ENCODE measurements at regions not wholly inside any gene's neighbourhood (a gene's known extent, or its start where the extent isn't known, plus 50 kb on each side); places are given as distances from the start of the nearest gene placed in this dataset.

GRCh38 chr2:181234487-181234891, 222.7 kb upstream of the ITGA4 start:
- Mint-ChIP-seq H3K27me3 (no peaks in the 10 kb centered on the region), H3K4me3 (no peak overlapping the region), H3K27ac (no peak overlapping the region), H3K36me3 (ENCODE audit: low read depth) (peaks cover 70% of the 10 kb centered on the region), H3K4me1 (peaks cover 73% of the 10 kb centered on the region), H3K9me3 (peaks cover 10% of the 10 kb centered on the region)
- CTCF ChIA-PET = interaction anchor here (0.8 kb wide), 1 partner anchor 223 kb away, joined by 3 read pairs; no protein-coding TSS in a partner anchor
- POLR2A ChIA-PET = interaction anchor here (1.4 to 4.3 kb wide), 5 partner anchors 10 to 223 kb away, joined by 3 to 14 read pairs (median 8); partner anchors contain the start of gene ITGA4
- DNase-seq = no peak

- H3K9me3 Mint-ChIP-seq = peaks cover 10% of the 10 kb centered on the region
- CTCF ChIA-PET = interaction anchor here (0.8 kb wide), 1 partner anchor 223 kb away, joined by 3 read pairs; no protein-coding TSS in a partner anchor
- no peaks in the 10 kb centered on the region for H3K27me3 Mint-ChIP-seq
- POLR2A ChIA-PET = interaction anchor here (1.4 to 4.3 kb wide), 5 partner anchors 10 to 223 kb away, joined by 3 to 14 read pairs (median 8); partner anchors contain the start of gene ITGA4
- no peak overlapping the region for H3K27ac Mint-ChIP-seq
- DNase-seq = no peak
- peaks cover 75% of the 10 kb centered on the region for H3K4me1 Mint-ChIP-seq
- peaks cover 69% of the 10 kb centered on the region for H3K36me3 Mint-ChIP-seq (ENCODE audit: low read depth)
- no peak overlapping the region for H3K4me3 Mint-ChIP-seq
Measured at GRCh38 chr2:181235011-181235410, 222.2 kb upstream of the ITGA4 start.

GRCh38 chr2:181235683-181236459, 221.3 kb upstream of the ITGA4 start:
- no peak overlapping the region for H3K4me3 Mint-ChIP-seq
- DNase-seq = peak; percentile 27
- H3K9me3 Mint-ChIP-seq = peaks cover 10% of the 10 kb centered on the region
- H3K27me3 Mint-ChIP-seq = no peaks in the 10 kb centered on the region
- H3K27ac Mint-ChIP-seq = peak overlapping the region; percentile 19
- POLR2A ChIA-PET = interaction anchor here (0.9 to 4.3 kb wide), 15 partner anchors 11 to 225 kb away, joined by 3 to 16 read pairs (median 5); partner anchors contain the start of gene ITGA4
- peaks cover 62% of the 10 kb centered on the region for H3K36me3 Mint-ChIP-seq (ENCODE audit: low read depth)
- CTCF ChIA-PET = interaction anchor here (1.1 to 2.5 kb wide), 4 partner anchors 10 to 131 kb away, joined by 3 to 6 read pairs (median 4); no protein-coding TSS in a partner anchor
- H3K4me1 Mint-ChIP-seq = peaks cover 72% of the 10 kb centered on the region

- ChIA-PET POLR2A (interaction anchor here (3.4 to 6.1 kb wide), 2 partner anchors 65 to 218 kb away, joined by 14 to 39 read pairs; partner anchors contain the start of gene ITGA4), CTCF (interaction anchor here (1.0 kb wide), 1 partner anchor 29 kb away, joined by 3 read pairs; no protein-coding TSS in a partner anchor)
- DNase-seq = no peak
- peaks cover 12% of the 10 kb centered on the region for H3K9me3 Mint-ChIP-seq
- H3K36me3 Mint-ChIP-seq (ENCODE audit: low read depth) = peaks cover 55% of the 10 kb centered on the region
- H3K4me3 Mint-ChIP-seq = no peak overlapping the region
- no peaks in the 10 kb centered on the region for H3K27me3 Mint-ChIP-seq
- peaks cover 82% of the 10 kb centered on the region for H3K4me1 Mint-ChIP-seq
- H3K27ac Mint-ChIP-seq = no peak overlapping the region
Measured at GRCh38 chr2:181239201-181239799, 217.9 kb upstream of the ITGA4 start.

- Mint-ChIP-seq H3K4me1 (peaks cover 75% of the 10 kb centered on the region), H3K4me3 (no peak overlapping the region), H3K36me3 (ENCODE audit: low read depth) (peaks cover 50% of the 10 kb centered on the region), H3K9me3 (peaks cover 9% of the 10 kb centered on the region), H3K27me3 (no peaks in the 10 kb centered on the region), H3K27ac (peak overlapping the region; percentile 84)
- ChIA-PET CTCF (interaction anchor here (0.6 to 1.9 kb wide), 6 partner anchors 13 to 217 kb away, joined by 3 to 6 read pairs (median 4); partner anchors contain the start of gene ITGA4), POLR2A (interaction anchor here (0.9 to 6.1 kb wide), 14 partner anchors 15 to 222 kb away, joined by 3 to 39 read pairs (median 4); partner anchors contain the start of gene ITGA4)
- DNase-seq = no peak
Measured at GRCh38 chr2:181240844-181241243, 216.3 kb upstream of the ITGA4 start.

GRCh38 chr2:181241366-181241765, 215.8 kb upstream of the ITGA4 start:
- no peaks in the 10 kb centered on the region for H3K27me3 Mint-ChIP-seq

GRCh38 chr2:181241797-181242196, 215.4 kb upstream of the ITGA4 start:
- ChIA-PET CTCF (interaction anchor here (1.1 to 1.9 kb wide), 4 partner anchors 14 to 216 kb away, joined by 4 read pairs; partner anchors contain the start of gene ITGA4), POLR2A (interaction anchor here (0.6 to 6.1 kb wide), 11 partner anchors 29 to 221 kb away, joined by 3 to 39 read pairs (median 4); partner anchors contain the start of gene ITGA4)
- H3K4me3 Mint-ChIP-seq = no peak overlapping the region
- peak; percentile 26 for DNase-seq
- H3K27me3 Mint-ChIP-seq = no peaks in the 10 kb centered on the region
- peaks cover 46% of the 10 kb centered on the region for H3K36me3 Mint-ChIP-seq (ENCODE audit: low read depth)
- H3K4me1 Mint-ChIP-seq = peaks cover 65% of the 10 kb centered on the region
- H3K27ac Mint-ChIP-seq = peak overlapping the region; percentile 84
- peaks cover 9% of the 10 kb centered on the region for H3K9me3 Mint-ChIP-seq

More at GRCh38 chr2:181241366-181241765, 215.8 kb upstream of the ITGA4 start:
- DNase-seq = no peak
- H3K4me1 Mint-ChIP-seq = peaks cover 69% of the 10 kb centered on the region
- H3K9me3 Mint-ChIP-seq = peaks cover 9% of the 10 kb centered on the region
- POLR2A ChIA-PET = interaction anchor here (0.6 to 6.1 kb wide), 16 partner anchors 15 to 221 kb away, joined by 3 to 39 read pairs (median 4); partner anchors contain the start of gene ITGA4
- CTCF ChIA-PET = interaction anchor here (0.6 to 1.9 kb wide), 6 partner anchors 13 to 216 kb away, joined by 3 to 6 read pairs (median 4); partner anchors contain the start of gene ITGA4
- peaks cover 50% of the 10 kb centered on the region for H3K36me3 Mint-ChIP-seq (ENCODE audit: low read depth)
- no peak overlapping the region for H3K4me3 Mint-ChIP-seq
- H3K27ac Mint-ChIP-seq = peak overlapping the region; percentile 84

- H3K27me3 Mint-ChIP-seq = no peaks in the 10 kb centered on the region
- H3K4me1 Mint-ChIP-seq = peaks cover 63% of the 10 kb centered on the region
- H3K4me3 Mint-ChIP-seq = no peak overlapping the region
- H3K27ac Mint-ChIP-seq = peak overlapping the region; percentile 84
- peaks cover 45% of the 10 kb centered on the region for H3K36me3 Mint-ChIP-seq (ENCODE audit: low read depth)
- DNase-seq = no peak
- CTCF ChIA-PET = interaction anchor here (1.9 kb wide), 1 partner anchor 215 kb away, joined by 4 read pairs; the partner anchor contains the start of gene ITGA4
- peaks cover 4% of the 10 kb centered on the region for H3K9me3 Mint-ChIP-seq
- POLR2A ChIA-PET = interaction anchor here (1.3 to 6.1 kb wide), 4 partner anchors 28 to 215 kb away, joined by 4 to 39 read pairs (median 10); partner anchors contain the start of gene ITGA4
Measured at GRCh38 chr2:181242262-181242661, 214.9 kb upstream of the ITGA4 start.

GRCh38 chr2:181243319-181243718, 213.9 kb upstream of the ITGA4 start:
- Mint-ChIP-seq H3K27ac (no peak overlapping the region), H3K4me3 (no peak overlapping the region), H3K4me1 (peaks cover 55% of the 10 kb centered on the region), H3K27me3 (no peaks in the 10 kb centered on the region), H3K36me3 (ENCODE audit: low read depth) (peaks cover 44% of the 10 kb centered on the region), H3K9me3 (peaks cover 3% of the 10 kb centered on the region)
- CTCF ChIA-PET = no interaction called here
- POLR2A ChIA-PET = interaction anchor here (0.6 to 6.1 kb wide), 3 partner anchors 25 to 214 kb away, joined by 3 to 39 read pairs (median 3); partner anchors contain the start of gene ITGA4
- no peak for DNase-seq

- peaks cover 27% of the 10 kb centered on the region for H3K36me3 Mint-ChIP-seq (ENCODE audit: low read depth)
- H3K27ac Mint-ChIP-seq = no peak overlapping the region
- H3K27me3 Mint-ChIP-seq = no peaks in the 10 kb centered on the region
- no peak for DNase-seq
- peaks cover 24% of the 10 kb centered on the region for H3K4me1 Mint-ChIP-seq
- CTCF ChIA-PET = no interaction called here
- no peak overlapping the region for H3K4me3 Mint-ChIP-seq
- POLR2A ChIA-PET = no interaction called here
- peaks cover 4% of the 10 kb centered on the region for H3K9me3 Mint-ChIP-seq
Measured at GRCh38 chr2:181250691-181251090, 206.5 kb upstream of the ITGA4 start.

GRCh38 chr2:181252262-181253148, 204.7 kb upstream of the ITGA4 start:
- Mint-ChIP-seq H3K4me3 (no peak overlapping the region), H3K27ac (peak overlapping the region; percentile 33), H3K27me3 (no peaks in the 10 kb centered on the region), H3K9me3 (peaks cover 4% of the 10 kb centered on the region), H3K4me1 (peaks cover 21% of the 10 kb centered on the region), H3K36me3 (ENCODE audit: low read depth) (peaks cover 21% of the 10 kb centered on the region)
- ChIA-PET POLR2A (no interaction called here), CTCF (no interaction called here)
- no peak for DNase-seq

GRCh38 chr2:181253438-181253837, 203.7 kb upstream of the ITGA4 start:
- Mint-ChIP-seq H3K27ac (no peak overlapping the region), H3K27me3 (no peaks in the 10 kb centered on the region), H3K36me3 (ENCODE audit: low read depth) (peaks cover 21% of the 10 kb centered on the region), H3K9me3 (peaks cover 6% of the 10 kb centered on the region), H3K4me3 (no peak overlapping the region), H3K4me1 (peaks cover 21% of the 10 kb centered on the region)
- POLR2A ChIA-PET = no interaction called here
- no peak for DNase-seq
- CTCF ChIA-PET = no interaction called here
